Fibroblast of lung (primary cell): ENCODE measurements at regions not wholly inside any gene's neighbourhood (a gene's known extent, or its start where the extent isn't known, plus 50 kb on each side); places are given as distances from the start of the nearest gene placed in this dataset.

Source experiments
- CTCF ChIP-seq, 2 donors: IDR thresholded peaks in 1 of 2; conservative IDR thresholded peaks in 1 of 2; 1 replicate in 1 of 2; 2 replicates in 1 of 2; pipeline ENCODE4 v1.5.1; 2011 to 2012; ENCODE audit warnings: low read length in 2 of 2, control low read depth in 1 of 2, inconsistent platforms in 1 of 2, low read depth in 1 of 2, mild to moderate bottlenecking in 1 of 2
- EZH2 ChIP-seq: IDR thresholded peaks from 2 replicates; pipeline ENCODE4 v1.5.1; 2012; ENCODE audit warnings: low read length, control low read depth, mild to moderate bottlenecking; ENCODE audit errors: missing control alignments

GRCh38 chr15:25508369-25509002 lies 69.7 kb upstream of the UBE3A start:
- peak; percentile 65 to 68 for TF ChIP-seq CTCF (conservative IDR thresholded peaks at IDR 0.05 in 1 of 2, IDR thresholded peaks at IDR 0.05 in 1 of 2; ENCODE audit: low read depth in 1 of 2, low read length in 2 of 2)
- no peak for TF ChIP-seq EZH2
